ENCODE measurements at regions not wholly inside any gene's neighbourhood (a gene's known extent, or its start where the extent isn't known, plus 50 kb on each side); places are given as distances from the start of the nearest gene placed in this dataset.

GRCh38 chr5:98604721-98605425, 168.6 kb upstream of the RGMB start:
- DNase-seq (ENCODE audit: low read depth in 1 of 2, low spot score in 1 of 2) = peak in 1 of 2 experiments; percentile 11
- TF ChIP-seq JUND (IDR thresholded peaks at IDR 0.05; ENCODE audit: low read depth) = no peak
- in situ Hi-C loops (cut with HindIII; ENCODE audit: low pct_unique_long_range_greater_than_20kb, low sequenced_read_pairs) = no loop called here

DNA sequence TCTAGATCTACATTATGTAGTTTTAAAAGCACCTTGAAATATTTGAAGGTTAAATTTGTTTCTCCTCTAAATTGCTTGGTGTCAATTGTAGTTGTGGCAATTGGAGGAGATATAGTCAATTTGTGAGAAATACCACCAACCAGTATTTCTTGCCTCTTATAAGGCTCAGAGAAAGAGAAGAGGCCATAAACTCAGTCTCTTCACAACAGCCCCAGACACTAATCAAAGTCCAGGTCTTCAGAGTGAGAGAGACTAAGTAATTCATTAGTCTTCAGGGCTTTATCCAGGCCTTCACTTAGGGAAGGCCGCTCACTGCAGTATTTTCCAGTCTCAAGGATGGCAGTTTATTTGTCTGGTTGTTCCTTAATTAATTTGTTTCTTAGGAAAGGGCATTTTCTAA, 168.0 kb upstream of the RGMB start:
- in situ Hi-C loops (cut with HindIII; ENCODE audit: low pct_unique_long_range_greater_than_20kb, low sequenced_read_pairs) = no loop called here
- DNase-seq (ENCODE audit: low read depth in 1 of 2, low spot score in 1 of 2) = no peak
- TF ChIP-seq JUND (IDR thresholded peaks at IDR 0.05; ENCODE audit: low read depth) = no peak

DNA sequence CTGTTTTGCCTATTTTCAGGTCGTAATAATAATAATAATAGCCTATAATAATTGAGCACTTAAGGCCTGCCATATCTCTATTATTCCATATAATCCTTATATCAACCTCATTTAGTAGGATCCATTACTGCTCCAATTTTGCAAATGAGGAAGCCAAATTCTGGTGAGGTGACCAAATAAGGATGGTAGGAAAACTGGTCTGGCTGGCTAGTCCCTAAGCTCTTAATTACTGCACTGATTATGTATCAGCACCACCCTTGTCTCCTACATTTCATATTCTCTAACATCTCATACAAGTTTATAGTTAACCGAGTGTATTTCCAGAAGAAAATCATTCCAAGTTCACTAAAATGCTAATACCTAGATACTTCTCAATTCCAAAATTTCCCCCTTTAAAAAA, 166.5 kb upstream of the RGMB start:
- TF ChIP-seq JUND (IDR thresholded peaks at IDR 0.05; ENCODE audit: low read depth) = no peak
- in situ Hi-C loops (cut with HindIII; ENCODE audit: low pct_unique_long_range_greater_than_20kb, low sequenced_read_pairs) = no loop called here
- DNase-seq (ENCODE audit: low read depth in 1 of 2, low spot score in 1 of 2) = no peak

- no peak for TF ChIP-seq JUND (IDR thresholded peaks at IDR 0.05; ENCODE audit: low read depth)
- in situ Hi-C loops (cut with HindIII; ENCODE audit: low pct_unique_long_range_greater_than_20kb, low sequenced_read_pairs) = no loop called here
- DNase-seq (ENCODE audit: low read depth in 1 of 2, low spot score in 1 of 2) = no peak
These were observed 165.4 kb upstream of the RGMB start for GRCh38 chr5:98608052-98608451.

GRCh38 chr5:98614341-98614740, 159.1 kb upstream of the RGMB start:
- in situ Hi-C loops (cut with HindIII; ENCODE audit: low pct_unique_long_range_greater_than_20kb, low sequenced_read_pairs) = no loop called here
- TF ChIP-seq JUND (IDR thresholded peaks at IDR 0.05; ENCODE audit: low read depth) = no peak
- no peak for DNase-seq (ENCODE audit: low read depth in 1 of 2, low spot score in 1 of 2)

GRCh38 chr5:98621821-98622220, 151.6 kb upstream of the RGMB start:
- TF ChIP-seq JUND (IDR thresholded peaks at IDR 0.05; ENCODE audit: low read depth) = no peak
- in situ Hi-C loops (cut with HindIII; ENCODE audit: low pct_unique_long_range_greater_than_20kb, low sequenced_read_pairs) = no loop called here
- DNase-seq (ENCODE audit: low read depth in 1 of 2, low spot score in 1 of 2) = no peak

GRCh38 chr5:98624145-98624880, 149.2 kb upstream of the RGMB start:
- no peak for DNase-seq (ENCODE audit: low read depth in 1 of 2, low spot score in 1 of 2)
- in situ Hi-C loops (cut with HindIII; ENCODE audit: low pct_unique_long_range_greater_than_20kb, low sequenced_read_pairs) = no loop called here
- no peak for TF ChIP-seq JUND (IDR thresholded peaks at IDR 0.05; ENCODE audit: low read depth)

- in situ Hi-C loops (cut with HindIII; ENCODE audit: low pct_unique_long_range_greater_than_20kb, low sequenced_read_pairs) = no loop called here
- TF ChIP-seq JUND (IDR thresholded peaks at IDR 0.05; ENCODE audit: low read depth) = no peak
These were observed 146.3 kb upstream of the RGMB start for GRCh38 chr5:98627121-98627520.

GRCh38 chr5:98630621-98631020, 142.8 kb upstream of the RGMB start:
- TF ChIP-seq JUND (IDR thresholded peaks at IDR 0.05; ENCODE audit: low read depth) = no peak
- in situ Hi-C loops (cut with HindIII; ENCODE audit: low pct_unique_long_range_greater_than_20kb, low sequenced_read_pairs) = no loop called here
- no peak for DNase-seq (ENCODE audit: low read depth in 1 of 2, low spot score in 1 of 2)

More at GRCh38 chr5:98627121-98627520, 146.3 kb upstream of the RGMB start:
- DNase-seq (ENCODE audit: low read depth in 1 of 2, low spot score in 1 of 2) = no peak

- TF ChIP-seq JUND (IDR thresholded peaks at IDR 0.05; ENCODE audit: low read depth) = no peak
These were observed 142.0 kb upstream of the RGMB start for GRCh38 chr5:98631311-98632054.

GRCh38 chr5:98635656-98636055, 137.8 kb upstream of the RGMB start:
- no peak for TF ChIP-seq JUND (IDR thresholded peaks at IDR 0.05; ENCODE audit: low read depth)
- in situ Hi-C loops (cut with HindIII; ENCODE audit: low pct_unique_long_range_greater_than_20kb, low sequenced_read_pairs) = no loop called here
- no peak for DNase-seq (ENCODE audit: low read depth in 1 of 2, low spot score in 1 of 2)

More at GRCh38 chr5:98631311-98632054, 142.0 kb upstream of the RGMB start:
- no peak for DNase-seq (ENCODE audit: low read depth in 1 of 2, low spot score in 1 of 2)
- in situ Hi-C loops (cut with HindIII; ENCODE audit: low pct_unique_long_range_greater_than_20kb, low sequenced_read_pairs) = no loop called here

- in situ Hi-C loops (cut with HindIII; ENCODE audit: low pct_unique_long_range_greater_than_20kb, low sequenced_read_pairs) = no loop called here
- TF ChIP-seq JUND (IDR thresholded peaks at IDR 0.05; ENCODE audit: low read depth) = no peak
- no peak for DNase-seq (ENCODE audit: low read depth in 1 of 2, low spot score in 1 of 2)
These were observed 136.3 kb upstream of the RGMB start for GRCh38 chr5:98637116-98637515.

- no peak for DNase-seq (ENCODE audit: low read depth in 1 of 2, low spot score in 1 of 2)
- no peak for TF ChIP-seq JUND (IDR thresholded peaks at IDR 0.05; ENCODE audit: low read depth)
- in situ Hi-C loops (cut with HindIII; ENCODE audit: low pct_unique_long_range_greater_than_20kb, low sequenced_read_pairs) = no loop called here
These were observed 135.9 kb upstream of the RGMB start for GRCh38 chr5:98637557-98637956.

Data from T47D (cell line).